Activated T-cell treated with anti-CD3 and anti-CD28 coated beads, Interleukin-2, amount 50 U/mL, for 24 hours (primary cell): ENCODE measurements at regions not wholly inside any gene's neighbourhood (a gene's known extent, or its start where the extent isn't known, plus 50 kb on each side); places are given as distances from the start of the nearest gene placed in this dataset.
"Not testable (repeated sequence)": the region's sequence is repeated elsewhere in the genome, so short reads cannot be mapped to it uniquely, and the experiment has no call there.

Experiments used
- DNase-seq: peaks from one replicate; pipeline ENCODE4 v3.0.0-alpha.2; 2020
- H3K27ac Mint-ChIP-seq: 2 replicates; pipeline ENCODE4 v1.8.0; 2020; ENCODE audit warnings: mild to moderate bottlenecking, mixed read lengths
- H3K27me3 Mint-ChIP-seq: 2 replicates; pipeline ENCODE4 v1.8.0; 2020; ENCODE audit warnings: mixed read lengths
- H3K36me3 Mint-ChIP-seq: 2 replicates; pipeline ENCODE4 v1.8.0; 2020; ENCODE audit warnings: low read depth, mixed read lengths
- H3K4me1 Mint-ChIP-seq: 2 replicates; pipeline ENCODE4 v1.8.0; 2020; ENCODE audit warnings: low read depth, mixed read lengths
- H3K4me3 Mint-ChIP-seq: 2 replicates; pipeline ENCODE4 v1.8.0; 2020; ENCODE audit warnings: mild to moderate bottlenecking, moderate library complexity, mixed read lengths
- H3K9me3 Mint-ChIP-seq: 2 replicates; pipeline ENCODE4 v1.8.0; 2020; ENCODE audit warnings: mixed read lengths

DNA sequence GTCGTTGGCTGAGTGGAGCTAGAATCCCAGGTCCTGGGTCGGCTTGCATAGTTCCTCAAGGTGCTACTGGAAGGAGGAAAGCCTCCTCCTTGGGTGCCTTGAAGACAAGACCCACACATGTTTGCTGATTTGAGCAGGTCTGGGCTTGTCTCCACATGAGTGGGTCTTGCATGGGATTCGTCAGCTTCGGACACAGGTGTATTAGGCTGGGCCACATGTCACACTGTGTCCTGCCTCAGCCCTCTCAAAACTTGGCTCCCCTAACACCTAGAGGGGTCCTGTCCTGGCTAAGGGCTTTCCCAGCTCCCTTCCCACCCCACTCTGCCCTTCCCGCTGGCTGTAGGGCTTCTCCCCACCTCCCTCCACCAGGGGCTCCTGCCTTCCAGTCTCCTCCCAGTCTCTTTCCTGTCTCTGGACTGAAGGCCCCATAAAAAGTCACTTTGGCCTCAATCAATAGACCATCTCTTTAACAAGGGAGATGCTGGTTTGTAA, 73.0 kb upstream of the ADPGK start:
- Mint-ChIP-seq H3K9me3 (no peaks in the 10 kb centered on the region), H3K4me1 (no peaks in the 10 kb centered on the region), H3K4me3 (no peak overlapping the region), H3K27me3 (peaks cover 27% of the 10 kb centered on the region), H3K27ac (no peak overlapping the region), H3K36me3 (no peaks in the 10 kb centered on the region)
- DNase-seq, result no peak

DNA sequence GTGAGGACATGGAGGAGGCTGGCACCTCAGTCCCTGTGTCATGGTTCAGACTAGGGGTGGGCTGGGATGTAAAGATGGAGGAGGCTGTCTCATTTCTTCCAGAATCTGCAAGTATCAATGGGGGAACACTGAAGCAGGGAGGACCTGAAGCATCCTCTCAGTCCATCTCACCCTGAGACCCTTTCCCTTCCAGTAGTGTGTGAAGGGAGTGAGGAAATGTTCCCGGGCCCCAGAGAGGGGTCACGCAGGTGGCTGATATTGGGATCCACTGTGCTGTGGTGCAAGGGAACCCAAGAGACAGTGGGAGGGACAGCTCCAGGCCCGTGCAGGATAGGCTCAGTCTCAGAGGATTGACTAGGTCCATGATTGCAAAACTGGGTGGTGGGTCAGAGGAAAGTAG, 72.2 kb upstream of the ADPGK start:
- Mint-ChIP-seq H3K9me3 (no peaks in the 10 kb centered on the region), H3K27ac (no peak overlapping the region), H3K27me3 (peaks cover 24% of the 10 kb centered on the region), H3K4me3 (no peak overlapping the region), H3K4me1 (no peaks in the 10 kb centered on the region), H3K36me3 (no peaks in the 10 kb centered on the region)
- no peak for DNase-seq

DNA sequence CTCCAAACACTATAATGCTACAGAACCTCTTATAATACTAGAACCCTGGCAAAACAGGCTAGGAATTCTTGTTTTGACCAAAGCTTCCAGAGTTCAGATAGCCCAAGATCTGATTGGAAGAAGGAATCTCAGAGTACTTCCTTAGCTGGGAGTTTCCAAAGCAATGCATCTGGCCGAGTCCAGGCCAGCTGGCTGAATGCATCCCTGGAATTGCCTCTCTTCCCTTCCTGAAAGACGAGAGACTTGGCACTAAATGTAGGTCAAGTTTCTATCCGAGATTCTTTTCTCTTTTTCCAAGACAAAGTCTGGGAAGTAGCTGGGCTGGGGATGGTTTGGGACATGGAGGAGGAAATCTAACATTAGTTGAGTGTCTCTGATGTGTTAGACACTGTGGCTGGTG, 68.7 kb upstream of the ADPGK start:
- Mint-ChIP-seq H3K4me1 (no peaks in the 10 kb centered on the region), H3K27ac (no peak overlapping the region), H3K27me3 (peaks cover 45% of the 10 kb centered on the region), H3K4me3 (no peak overlapping the region), H3K36me3 (no peaks in the 10 kb centered on the region), H3K9me3 (no peaks in the 10 kb centered on the region)
- DNase-seq, result no peak

GRCh38 chr15:72851586-72851985, 68.0 kb upstream of the ADPGK start:
- no peak overlapping the region for H3K4me3 Mint-ChIP-seq
- no peaks in the 10 kb centered on the region for H3K36me3 Mint-ChIP-seq
- no peaks in the 10 kb centered on the region for H3K9me3 Mint-ChIP-seq
- H3K27me3 Mint-ChIP-seq, result peaks cover 47% of the 10 kb centered on the region
- DNase-seq, result no peak
- H3K27ac Mint-ChIP-seq, result no peak overlapping the region
- no peaks in the 10 kb centered on the region for H3K4me1 Mint-ChIP-seq

GRCh38 chr15:72850833-72851232, 67.3 kb upstream of the ADPGK start:
- no peak overlapping the region for H3K27ac Mint-ChIP-seq
- DNase-seq, result no peak
- H3K4me3 Mint-ChIP-seq, result no peak overlapping the region
- H3K9me3 Mint-ChIP-seq, result no peaks in the 10 kb centered on the region
- H3K36me3 Mint-ChIP-seq, result no peaks in the 10 kb centered on the region
- peaks cover 55% of the 10 kb centered on the region for H3K27me3 Mint-ChIP-seq
- H3K4me1 Mint-ChIP-seq, result no peaks in the 10 kb centered on the region

- H3K4me1 Mint-ChIP-seq, result peaks cover 1% of the 10 kb centered on the region
- DNase-seq, result no peak
- peaks cover 2% of the 10 kb centered on the region for H3K9me3 Mint-ChIP-seq
- no peak overlapping the region for H3K27ac Mint-ChIP-seq
- H3K27me3 Mint-ChIP-seq, result peaks cover 45% of the 10 kb centered on the region
- H3K4me3 Mint-ChIP-seq, result no peak overlapping the region
- no peaks in the 10 kb centered on the region for H3K36me3 Mint-ChIP-seq
These were observed 64.2 kb upstream of the ADPGK start for GRCh38 chr15:72847806-72848205.

GRCh38 chr15:72847033-72847432, 63.5 kb upstream of the ADPGK start:
- H3K27me3 Mint-ChIP-seq, result peaks cover 41% of the 10 kb centered on the region
- peaks cover 1% of the 10 kb centered on the region for H3K4me1 Mint-ChIP-seq
- no peak overlapping the region for H3K4me3 Mint-ChIP-seq
- H3K27ac Mint-ChIP-seq, result no peak overlapping the region
- peaks cover 2% of the 10 kb centered on the region for H3K9me3 Mint-ChIP-seq
- H3K36me3 Mint-ChIP-seq, result no peaks in the 10 kb centered on the region
- DNase-seq, result no peak

DNA sequence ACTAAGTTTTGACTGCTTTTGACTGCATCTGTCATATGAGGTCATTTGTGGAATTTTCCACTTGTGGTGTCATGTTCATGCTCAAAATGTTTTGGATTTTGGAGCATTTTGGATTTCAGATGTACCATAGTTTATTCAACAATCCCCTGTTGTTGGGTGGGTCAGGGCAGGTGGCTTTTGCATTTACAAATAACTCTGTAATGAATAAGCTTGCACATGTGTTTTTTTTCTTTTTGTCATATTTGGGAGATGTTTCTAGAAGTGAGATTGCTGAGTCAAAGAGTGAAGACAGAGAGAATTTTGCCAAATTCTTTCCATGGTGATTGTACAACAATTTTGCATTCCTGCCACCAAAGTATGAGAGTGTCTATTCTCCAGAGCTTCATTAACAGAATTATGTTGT, 62.4 kb upstream of the ADPGK start:
- Mint-ChIP-seq H3K27me3 (peaks cover 41% of the 10 kb centered on the region), H3K27ac (no peak overlapping the region), H3K4me3 (no peak overlapping the region), H3K4me1 (peaks cover 1% of the 10 kb centered on the region), H3K9me3 (peaks cover 2% of the 10 kb centered on the region), H3K36me3 (no peaks in the 10 kb centered on the region)
- no peak for DNase-seq

DNA sequence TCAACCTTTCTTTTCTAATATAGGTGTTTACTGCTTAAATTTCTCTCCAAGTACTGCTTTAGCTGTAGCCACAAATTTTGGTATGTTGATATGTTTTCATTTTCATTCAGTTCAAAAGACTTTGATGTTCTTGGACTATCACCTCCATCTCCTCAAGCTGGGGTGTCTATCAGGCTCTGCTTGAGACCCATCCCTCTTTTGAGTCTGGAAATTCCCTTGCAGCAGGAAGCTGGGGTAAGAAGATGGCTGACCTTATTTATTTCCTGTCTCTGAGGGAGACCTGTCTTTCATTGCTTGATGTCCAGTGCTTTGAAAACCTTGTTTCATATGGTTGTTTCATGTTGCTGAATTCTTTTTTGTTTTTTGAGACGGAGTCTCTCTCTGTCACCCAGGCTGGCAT, 60.5 kb upstream of the ADPGK start:
- no peak for DNase-seq
- H3K36me3 Mint-ChIP-seq, result no peaks in the 10 kb centered on the region
- H3K4me1 Mint-ChIP-seq, result peaks cover 1% of the 10 kb centered on the region
- no peak overlapping the region for H3K27ac Mint-ChIP-seq
- peaks cover 37% of the 10 kb centered on the region for H3K27me3 Mint-ChIP-seq
- H3K4me3 Mint-ChIP-seq, result no peak overlapping the region
- H3K9me3 Mint-ChIP-seq, result peaks cover 2% of the 10 kb centered on the region

DNA sequence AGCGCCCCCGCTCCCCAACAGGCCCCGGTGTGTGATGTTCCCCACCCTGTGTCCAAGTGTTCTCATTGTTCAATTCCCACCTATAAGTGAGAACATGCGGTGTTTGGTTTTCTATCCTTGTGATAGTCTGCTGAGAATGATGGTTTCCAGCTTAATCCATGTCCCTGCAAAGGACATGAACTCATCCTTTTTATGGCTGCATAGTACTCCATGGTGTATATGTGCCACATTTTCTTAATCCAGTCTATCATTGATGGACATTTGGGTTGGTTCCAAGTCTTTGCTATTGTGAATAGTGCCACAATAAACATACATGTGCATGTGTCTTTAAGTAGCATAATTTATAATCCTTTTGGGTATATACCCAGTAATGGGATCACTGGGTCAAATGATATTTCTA, 59.8 kb upstream of the ADPGK start:
- H3K27ac Mint-ChIP-seq, DNase-seq, H3K4me1 Mint-ChIP-seq, H3K36me3 Mint-ChIP-seq, H3K4me3 Mint-ChIP-seq, H3K9me3 Mint-ChIP-seq: not testable (repeated sequence)
- peaks cover 32% of the 10 kb centered on the region for H3K27me3 Mint-ChIP-seq

- no peak overlapping the region for H3K27ac Mint-ChIP-seq
- no peak overlapping the region for H3K4me3 Mint-ChIP-seq
- H3K27me3 Mint-ChIP-seq, result peaks cover 17% of the 10 kb centered on the region
- H3K4me1 Mint-ChIP-seq, result peaks cover 1% of the 10 kb centered on the region
- DNase-seq, result no peak
- no peaks in the 10 kb centered on the region for H3K36me3 Mint-ChIP-seq
- peaks cover 2% of the 10 kb centered on the region for H3K9me3 Mint-ChIP-seq
These were observed 56.6 kb upstream of the ADPGK start for GRCh38 chr15:72840114-72840513.

GRCh38 chr15:72838311-72838731, 54.8 kb upstream of the ADPGK start:
- no peaks in the 10 kb centered on the region for H3K36me3 Mint-ChIP-seq
- H3K4me3 Mint-ChIP-seq, result no peak overlapping the region
- H3K4me1 Mint-ChIP-seq, result no peaks in the 10 kb centered on the region
- H3K27ac Mint-ChIP-seq, result no peak overlapping the region
- no peak for DNase-seq
- peaks cover 15% of the 10 kb centered on the region for H3K27me3 Mint-ChIP-seq
- H3K9me3 Mint-ChIP-seq, result no peaks in the 10 kb centered on the region

DNA sequence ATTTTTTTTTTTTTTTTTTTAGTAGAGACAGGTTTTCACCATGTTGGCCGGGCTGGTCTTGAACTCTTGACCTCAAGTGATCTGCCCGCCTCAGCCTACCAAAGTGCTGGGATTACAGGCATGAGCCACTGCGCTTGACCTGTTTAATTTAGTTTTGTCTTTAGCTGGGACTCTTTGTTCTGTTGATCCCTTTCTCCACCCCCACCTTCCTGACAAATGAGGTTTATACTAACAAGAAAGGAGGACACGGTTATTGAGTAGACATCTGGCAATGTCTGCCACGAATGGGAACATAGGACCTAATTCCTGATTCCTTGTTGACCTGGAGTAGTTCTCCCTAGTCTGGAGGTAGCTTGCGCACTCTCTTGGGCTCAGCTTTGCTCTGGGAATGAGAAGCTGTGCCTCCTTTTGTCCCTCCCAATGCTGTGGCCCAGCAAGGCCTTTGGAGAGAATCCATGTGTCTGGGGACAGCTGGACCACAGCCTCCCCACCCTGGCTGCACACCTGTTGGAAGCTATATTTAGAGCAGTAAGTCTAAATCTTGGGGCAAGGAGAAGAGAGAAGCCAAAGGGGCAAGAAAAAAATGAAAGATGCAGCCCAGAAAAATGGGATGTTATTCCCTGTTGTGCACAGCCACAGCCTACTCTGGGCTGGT, 53.2 kb upstream of the ADPGK start:
- no peak overlapping the region for H3K4me3 Mint-ChIP-seq
- peaks cover 12% of the 10 kb centered on the region for H3K27me3 Mint-ChIP-seq
- H3K27ac Mint-ChIP-seq, result no peak overlapping the region
- no peak for DNase-seq
- H3K4me1 Mint-ChIP-seq, result no peaks in the 10 kb centered on the region
- no peaks in the 10 kb centered on the region for H3K36me3 Mint-ChIP-seq
- no peaks in the 10 kb centered on the region for H3K9me3 Mint-ChIP-seq

- Mint-ChIP-seq H3K4me3 (no peak overlapping the region), H3K27me3 (peaks cover 17% of the 10 kb centered on the region), H3K27ac (no peak overlapping the region)
These were observed 51.8 kb upstream of the ADPGK start for GRCh38 chr15:72835294-72835890.

DNA sequence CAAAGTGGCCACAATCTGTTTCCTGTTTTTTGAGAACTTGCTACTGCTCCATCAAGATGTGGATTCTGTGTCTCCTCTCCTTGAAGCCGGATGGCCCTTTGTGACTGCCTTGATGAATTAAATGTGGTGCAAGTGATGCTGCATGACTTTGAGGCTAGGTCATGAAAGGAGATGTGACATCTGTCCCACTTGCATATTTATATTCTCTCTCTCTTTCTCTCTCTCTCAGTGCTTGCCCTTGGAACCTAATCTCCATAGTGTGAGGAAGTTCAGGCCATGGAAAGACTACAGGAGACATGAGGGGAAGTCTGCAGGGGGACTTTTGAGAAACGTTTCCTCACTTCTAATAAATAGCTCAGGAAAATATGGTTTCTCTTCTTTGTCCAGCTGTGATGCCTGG, 50.0 kb upstream of the ADPGK start:
- DNase-seq, result no peak
- Mint-ChIP-seq H3K9me3 (no peaks in the 10 kb centered on the region), H3K4me1 (no peaks in the 10 kb centered on the region), H3K27ac (no peak overlapping the region), H3K27me3 (peaks cover 23% of the 10 kb centered on the region), H3K4me3 (no peak overlapping the region), H3K36me3 (no peaks in the 10 kb centered on the region)

More at GRCh38 chr15:72835294-72835890, 51.8 kb upstream of the ADPGK start:
- no peak for DNase-seq
- no peaks in the 10 kb centered on the region for H3K9me3 Mint-ChIP-seq
- no peaks in the 10 kb centered on the region for H3K4me1 Mint-ChIP-seq
- H3K36me3 Mint-ChIP-seq, result no peaks in the 10 kb centered on the region
